Activated B cell treated with CpG ODN at 0.5 μM for 24 hours (primary cell): ENCODE measurements at regions not wholly inside any gene's neighbourhood (a gene's known extent, or its start where the extent isn't known, plus 50 kb on each side); places are given as distances from the start of the nearest gene placed in this dataset.

Experiments
- ATAC-seq: fragments of 200-7000 bp; cut with Tn5 transposase; one replicate; pipeline ENCODE4 v1.10.0; 2021; ENCODE audit warnings: low read depth, mild to moderate bottlenecking, moderate library complexity
- CTCF ChIA-PET: fragments of 350-600 bp; sonication (Branson Sonifier 250); formaldehyde crosslinking; loops from one replicate; lab custom pipeline; 2021; ENCODE audit warnings: antibody characterized with exemption; lab: Charles Lee
- POLR2A ChIA-PET: fragments of 350-600 bp; sonication (Branson Sonifier 250); formaldehyde crosslinking; loops from one replicate; lab custom pipeline; 2021; ENCODE audit warnings: antibody characterized with exemption; lab: Charles Lee
- DNase-seq: peaks from one replicate; pipeline ENCODE4 v3.0.0; 2022
- H3K27ac Mint-ChIP-seq: one replicate; pipeline ENCODE4 v1.8.0; 2020; ENCODE audit warnings: mixed read lengths
- H3K27me3 Mint-ChIP-seq: one replicate; pipeline ENCODE4 v1.8.0; 2021; ENCODE audit warnings: mixed read lengths
- H3K36me3 Mint-ChIP-seq: one replicate; pipeline ENCODE4 v1.8.0; 2021; ENCODE audit warnings: low read depth, mixed read lengths
- H3K4me1 Mint-ChIP-seq: one replicate; pipeline ENCODE4 v1.8.0; 2021; ENCODE audit warnings: mixed read lengths
- H3K4me3 Mint-ChIP-seq: one replicate; pipeline ENCODE4 v1.8.0; 2020; ENCODE audit warnings: mild to moderate bottlenecking, mixed read lengths
- H3K9me3 Mint-ChIP-seq: one replicate; pipeline ENCODE4 v1.8.0; 2020; ENCODE audit warnings: mixed read lengths
- intact Hi-C: fragments of 100-400 bp; cut with micrococcal nuclease; formaldehyde crosslinking; loops from one replicate; pipeline ENCODE4 v1.15.1; 2024
- TF ChIP-seq, protein P1 (sequence below): fragments of 200-600 bp; IDR thresholded peaks from one replicate; pipeline ENCODE4 v1.8.0; 2022; ENCODE audit warnings: antibody characterized with exemption, mild to moderate bottlenecking

DNA sequence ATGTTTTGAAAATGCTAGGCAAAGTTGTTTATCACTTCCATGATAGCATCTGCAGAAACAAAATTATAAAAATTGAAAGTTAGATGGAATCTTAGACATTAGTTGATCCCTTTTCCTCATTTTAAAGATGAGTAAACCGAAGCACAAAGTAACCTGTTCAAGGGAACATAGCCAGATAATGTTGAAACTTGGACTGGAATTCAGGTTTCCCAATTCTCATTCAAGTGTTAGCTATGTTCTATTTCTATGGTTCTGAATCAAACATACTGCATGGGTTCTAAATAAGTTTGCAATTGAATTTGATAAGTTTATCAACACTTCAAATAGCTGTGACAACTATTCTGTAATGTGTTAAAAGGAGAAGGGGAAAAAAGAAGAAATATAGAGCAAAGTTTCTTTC lies 122.4 kb upstream of the SOX5 start:
- CTCF ChIA-PET = no interaction called here
- intact Hi-C loops = no loop called here
- no peaks in the 10 kb centered on the region for H3K4me1 Mint-ChIP-seq

DNA sequence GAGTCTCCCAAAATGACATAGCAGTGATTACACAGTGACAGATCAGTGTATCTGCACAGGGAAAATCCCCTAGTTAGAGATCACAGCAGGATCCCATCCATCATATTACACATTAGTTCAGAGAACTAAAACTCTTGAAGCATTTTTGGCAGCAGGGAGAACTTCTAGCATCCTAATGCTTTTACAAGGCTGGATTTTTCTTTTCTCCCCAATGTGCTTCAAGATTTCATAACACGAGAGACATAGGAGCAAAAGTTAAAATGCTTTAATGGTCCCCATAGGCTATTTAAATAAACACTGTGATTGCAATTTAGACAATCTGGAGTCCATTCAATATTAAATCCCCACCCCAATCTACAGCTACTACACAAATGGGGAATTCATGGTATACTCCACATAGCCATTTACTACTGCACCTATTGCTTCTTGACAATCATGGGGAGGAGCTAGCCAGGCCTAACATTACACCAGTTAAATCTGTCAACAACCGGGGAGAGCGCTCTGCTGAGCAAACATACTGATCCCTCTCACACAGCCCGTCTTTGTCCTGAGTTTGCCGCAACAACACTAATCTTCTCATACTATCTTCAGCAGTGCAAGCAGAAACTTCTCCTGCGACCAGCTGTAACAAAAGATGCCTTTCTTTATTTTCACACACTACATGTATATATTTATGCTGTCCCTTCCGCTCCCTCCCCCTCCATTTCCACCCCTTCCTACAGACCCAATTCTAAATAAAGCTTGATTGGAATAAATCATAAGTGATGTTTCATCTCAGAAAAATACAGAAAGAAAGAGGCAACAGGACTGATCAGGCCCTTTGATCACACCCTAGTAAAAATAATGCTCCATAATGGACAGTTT lies 120.3 kb upstream of the SOX5 start:
- intact Hi-C loops = no loop called here
- no peak overlapping the region for H3K4me3 Mint-ChIP-seq
- TF ChIP-seq, protein P1, sequence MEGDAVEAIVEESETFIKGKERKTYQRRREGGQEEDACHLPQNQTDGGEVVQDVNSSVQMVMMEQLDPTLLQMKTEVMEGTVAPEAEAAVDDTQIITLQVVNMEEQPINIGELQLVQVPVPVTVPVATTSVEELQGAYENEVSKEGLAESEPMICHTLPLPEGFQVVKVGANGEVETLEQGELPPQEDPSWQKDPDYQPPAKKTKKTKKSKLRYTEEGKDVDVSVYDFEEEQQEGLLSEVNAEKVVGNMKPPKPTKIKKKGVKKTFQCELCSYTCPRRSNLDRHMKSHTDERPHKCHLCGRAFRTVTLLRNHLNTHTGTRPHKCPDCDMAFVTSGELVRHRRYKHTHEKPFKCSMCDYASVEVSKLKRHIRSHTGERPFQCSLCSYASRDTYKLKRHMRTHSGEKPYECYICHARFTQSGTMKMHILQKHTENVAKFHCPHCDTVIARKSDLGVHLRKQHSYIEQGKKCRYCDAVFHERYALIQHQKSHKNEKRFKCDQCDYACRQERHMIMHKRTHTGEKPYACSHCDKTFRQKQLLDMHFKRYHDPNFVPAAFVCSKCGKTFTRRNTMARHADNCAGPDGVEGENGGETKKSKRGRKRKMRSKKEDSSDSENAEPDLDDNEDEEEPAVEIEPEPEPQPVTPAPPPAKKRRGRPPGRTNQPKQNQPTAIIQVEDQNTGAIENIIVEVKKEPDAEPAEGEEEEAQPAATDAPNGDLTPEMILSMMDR = no peak
- H3K36me3 Mint-ChIP-seq = no peaks in the 10 kb centered on the region
- CTCF ChIA-PET = no interaction called here
- DNase-seq (no peak), ATAC-seq (no peak)
- H3K9me3 Mint-ChIP-seq = no peaks in the 10 kb centered on the region
- H3K4me1 Mint-ChIP-seq = no peaks in the 10 kb centered on the region
- H3K27me3 Mint-ChIP-seq = no peaks in the 10 kb centered on the region
- POLR2A ChIA-PET = interaction anchor here (0.7 kb wide), 1 partner anchor 569 kb away, joined by 3 read pairs; no protein-coding TSS in a partner anchor
- H3K27ac Mint-ChIP-seq = no peak overlapping the region

More for the DNA sequence above, 122.4 kb upstream of the SOX5 start:
- H3K36me3 Mint-ChIP-seq = no peaks in the 10 kb centered on the region
- H3K27me3 Mint-ChIP-seq = no peaks in the 10 kb centered on the region
- no peaks in the 10 kb centered on the region for H3K9me3 Mint-ChIP-seq
- POLR2A ChIA-PET = no interaction called here
- no peak for DNase-seq
- H3K27ac Mint-ChIP-seq = no peak overlapping the region
- no peak for ATAC-seq
- H3K4me3 Mint-ChIP-seq = no peak overlapping the region
- TF ChIP-seq, protein P1 = no peak

DNA sequence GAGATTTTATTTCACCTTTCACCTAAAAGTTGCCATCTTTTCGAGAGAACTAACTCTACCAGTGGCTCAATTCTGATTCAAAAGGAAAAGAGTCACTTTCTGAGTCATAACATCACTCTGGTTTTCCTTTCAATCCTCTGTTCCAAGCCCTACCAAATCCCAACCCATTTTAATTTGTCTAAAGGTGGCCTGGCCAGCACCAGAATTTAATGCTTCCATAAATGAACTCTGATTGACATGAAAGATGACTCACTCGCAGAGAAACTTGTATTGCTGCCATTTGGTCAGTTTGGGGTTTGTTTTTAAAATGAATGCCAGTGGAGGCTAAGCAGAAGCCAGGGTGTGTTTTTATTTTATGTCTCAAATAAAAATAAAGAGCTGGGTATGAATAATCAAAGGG lies 117.4 kb upstream of the SOX5 start:
- H3K9me3 Mint-ChIP-seq = no peaks in the 10 kb centered on the region
- CTCF ChIA-PET = no interaction called here
- intact Hi-C loops = no loop called here
- H3K36me3 Mint-ChIP-seq = no peaks in the 10 kb centered on the region
- POLR2A ChIA-PET = no interaction called here
- DNase-seq (no peak), ATAC-seq (no peak)
- TF ChIP-seq, protein P1 = no peak
- no peak overlapping the region for H3K4me3 Mint-ChIP-seq
- H3K27me3 Mint-ChIP-seq = no peaks in the 10 kb centered on the region
- no peak overlapping the region for H3K27ac Mint-ChIP-seq
- H3K4me1 Mint-ChIP-seq = no peaks in the 10 kb centered on the region

DNA sequence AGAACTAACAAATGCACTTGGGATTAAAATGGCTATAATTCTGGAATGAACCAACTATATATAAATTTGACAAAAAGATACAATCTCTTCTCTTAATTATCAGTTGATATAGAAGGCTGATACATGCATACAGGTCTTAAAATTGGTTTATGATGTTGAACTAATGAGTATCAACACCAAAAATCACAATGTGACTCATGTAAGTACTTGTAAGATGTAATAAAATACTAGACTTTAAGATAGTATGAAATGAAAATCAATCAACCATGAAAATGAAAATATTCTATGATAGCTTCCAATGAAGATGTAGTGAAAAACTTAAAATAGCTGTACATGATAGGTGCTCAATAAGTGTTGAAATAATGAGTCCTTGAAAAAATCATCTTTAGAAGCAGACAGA lies 116.6 kb upstream of the SOX5 start:
- Mint-ChIP-seq H3K36me3 (no peaks in the 10 kb centered on the region), H3K4me3 (no peak overlapping the region), H3K9me3 (no peaks in the 10 kb centered on the region), H3K27me3 (no peaks in the 10 kb centered on the region), H3K4me1 (no peaks in the 10 kb centered on the region), H3K27ac (no peak overlapping the region)
- CTCF ChIA-PET = no interaction called here
- intact Hi-C loops = no loop called here
- TF ChIP-seq, protein P1 = no peak
- ATAC-seq = no peak
- POLR2A ChIA-PET = no interaction called here
- DNase-seq = no peak

DNA sequence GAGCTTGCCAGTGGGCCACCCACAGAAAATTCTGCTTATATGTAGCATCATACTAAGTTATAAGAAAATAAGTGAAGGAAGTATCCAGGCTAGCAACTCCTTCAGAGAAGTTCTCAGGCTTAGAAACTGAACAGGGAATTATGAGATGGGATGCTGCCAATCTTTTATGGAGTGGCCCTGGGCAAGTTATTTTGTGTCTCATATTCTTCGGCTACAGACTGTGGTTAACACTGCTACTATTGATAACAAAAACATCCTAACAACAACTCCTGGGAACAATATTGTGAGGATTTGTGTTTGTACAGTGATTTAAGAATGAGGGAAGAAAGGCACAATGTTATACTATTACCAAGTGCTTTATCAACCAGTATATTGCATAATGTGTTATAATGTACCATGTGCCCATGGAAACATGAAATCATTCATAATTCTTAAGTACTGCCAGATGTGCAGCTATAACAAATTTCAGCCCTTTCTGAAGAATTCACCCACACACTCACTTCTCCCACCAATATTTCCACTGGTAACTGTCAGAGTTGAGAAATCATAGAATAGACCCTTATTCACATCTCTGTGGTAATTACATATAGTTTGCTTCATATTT lies 113.3 kb upstream of the SOX5 start:
- TF ChIP-seq, protein P1 = no peak
- Mint-ChIP-seq H3K4me3 (no peak overlapping the region), H3K4me1 (no peaks in the 10 kb centered on the region), H3K36me3 (no peaks in the 10 kb centered on the region), H3K27me3 (no peaks in the 10 kb centered on the region), H3K27ac (no peak overlapping the region), H3K9me3 (no peaks in the 10 kb centered on the region)
- intact Hi-C loops = no loop called here
- POLR2A ChIA-PET = no interaction called here
- no peak for ATAC-seq
- CTCF ChIA-PET = no interaction called here
- no peak for DNase-seq
